Stomach (tissue), 8 donors: ENCODE measurements at regions not wholly inside any gene's neighbourhood (a gene's known extent, or its start where the extent isn't known, plus 50 kb on each side); places are given as distances from the start of the nearest gene placed in this dataset.

ENCODE experiments used
- DNase-seq, 2 donors: peaks; one replicate each; pipeline versions ENCODE4 v3.0.0 to v3.0.0-alpha.2; 2013 to 2019
- H3K27ac ChIP-seq, 5 donors: fragments of 200-600 bp in 4 of 5; sonication (generic) in 4 of 5; one replicate each; pipeline ENCODE4 v1.5.1; 2013 to 2019; ENCODE audit warnings: mild to moderate bottlenecking in 1 of 5, moderate library complexity in 1 of 5
- H3K27me3 ChIP-seq, 3 donors: fragments of 200-600 bp; sonication (generic); one replicate each; pipeline ENCODE4 v1.5.1; 2017 to 2019; ENCODE audit warnings: mixed run types in 1 of 3
- H3K36me3 ChIP-seq, 4 donors: fragments of 200-600 bp; sonication (generic); 1 replicate in 3 of 4; 2 replicates in 1 of 4; pipeline ENCODE4 v1.5.1; 2016 to 2019
- H3K4me1 ChIP-seq, 4 donors: fragments of 200-600 bp; sonication (generic); one replicate each; pipeline ENCODE4 v1.5.1; 2016 to 2019
- H3K4me3 ChIP-seq, 4 donors: fragments of 200-600 bp; sonication (generic) in 3 of 4; one replicate each; pipeline ENCODE4 v1.5.1; 2016 to 2019; ENCODE audit warnings: mild to moderate bottlenecking in 1 of 4
- H3K9me3 ChIP-seq, 4 donors: fragments of 200-600 bp; sonication (generic); one replicate each; pipeline ENCODE4 v1.5.1; 2016 to 2019
- CTCF ChIP-seq, 7 experiments: fragments of 450-650 bp in 4 of 7; fragments of 200-600 bp in 3 of 7; sonication (generic) in 3 of 7; IDR thresholded peaks; one replicate each; pipeline ENCODE4 v1.5.1; 2016 to 2019; ENCODE audit warnings: antibody characterized with exemption in 7 of 7, control low read depth in 2 of 7, mild to moderate bottlenecking in 1 of 7
- EP300 ChIP-seq: sonication (generic); formaldehyde crosslinking; IDR thresholded peaks from one replicate; pipeline ENCODE4 v1.6.1; 2017; ENCODE audit warnings: antibody characterized with exemption
- POLR2A ChIP-seq, 4 donors: fragments of 450-650 bp; IDR thresholded peaks; one replicate each; pipeline ENCODE4 v1.6.1; 2016; ENCODE audit warnings: antibody characterized with exemption in 4 of 4, control low read depth in 2 of 4, mild to moderate bottlenecking in 1 of 4, moderate library complexity in 1 of 4
- POLR2AphosphoS5 ChIP-seq, 3 donors: sonication (generic); formaldehyde crosslinking; IDR thresholded peaks; one replicate each; pipeline ENCODE4 v1.6.1; 2016; ENCODE audit warnings: antibody characterized with exemption in 3 of 3
- WGBS, 5 donors: extraction: QIAGEN DNeasy Blood & Tissue Kit in 3 of 5; methylation state at CpG; one replicate each; pipeline versions ENCODE4 v1.1.5 to v1.1.7; 2013 to 2018; 5-methylcytosine and 5-hydroxymethylcytosine counted together
- intact Hi-C: fragments of 100-400 bp; cut with DNase I; formaldehyde crosslinking; loops from one replicate; pipeline ENCODE4 v1.15.1; 2023; ENCODE audit warnings: low total_unique reads
- donor health status: healthy with polysubstance abuse.
- donor health status: Bipolar disorder and iron deficiency.
- donor health status: healthy.

- intact Hi-C loops: no loop called here
- WGBS, 5 donors: 63 to 81% (median 77%) methylated on average over 4 of the region's 4 CpGs
- TF ChIP-seq EP300 (no peak), CTCF (IDR thresholded peaks at IDR 0.05) (no peak)
These were observed 960.9 kb downstream of the CBLN2 start for GRCh38 chr18:71583252-71583651.

GRCh38 chr18:71554686-71555085 is 989.5 kb downstream of the CBLN2 start:
- Histone ChIP-seq H3K27me3 (no peaks in the 10 kb centered on the region), H3K4me1 (no peaks in the 10 kb centered on the region), H3K4me3 (no peak overlapping the region), H3K36me3 (no peaks in the 10 kb centered on the region), H3K27ac (no peak overlapping the region), H3K9me3 (peaks cover 0 to 25% (median 12%) of the 10 kb centered on the region in 4 donors)
- intact Hi-C loops: no loop called here
- no peak for TF ChIP-seq EP300
- TF ChIP-seq CTCF (IDR thresholded peaks at IDR 0.05): no peak
- TF ChIP-seq POLR2AphosphoS5 (IDR thresholded peaks at IDR 0.05): no peak
- TF ChIP-seq POLR2A (IDR thresholded peaks at IDR 0.05): no peak
- WGBS, 5 donors: 62 to 88% (median 76%) methylated on average over 2 of the region's 2 CpGs
- no peak for DNase-seq

More at GRCh38 chr18:71583252-71583651, 960.9 kb downstream of the CBLN2 start:
- DNase-seq: peak in 1 of 2 donors; percentile 2
- Histone ChIP-seq H3K4me3 (no peak overlapping the region), H3K27ac (no peak overlapping the region), H3K9me3 (peaks cover 0 to 19% (median 1%) of the 10 kb centered on the region in 4 donors), H3K36me3 (no peaks in the 10 kb centered on the region), H3K27me3 (no peaks in the 10 kb centered on the region), H3K4me1 (no peaks in the 10 kb centered on the region)

GRCh38 chr18:71541643-71542042 is 1002.5 kb downstream of the CBLN2 start:
- Histone ChIP-seq H3K27me3 (no peaks in the 10 kb centered on the region), H3K4me3 (no peak overlapping the region), H3K36me3 (no peaks in the 10 kb centered on the region), H3K9me3 (peaks cover 3 to 30% (median 8%) of the 10 kb centered on the region in 4 donors), H3K4me1 (no peaks in the 10 kb centered on the region), H3K27ac (no peak overlapping the region)
- intact Hi-C loops: no loop called here
- WGBS, 5 donors: 67 to 79% (median 75%) methylated on average over 3 of the region's 3 CpGs
- TF ChIP-seq POLR2AphosphoS5 (IDR thresholded peaks at IDR 0.05) (no peak), EP300 (no peak), POLR2A (IDR thresholded peaks at IDR 0.05) (no peak), CTCF (IDR thresholded peaks at IDR 0.05) (no peak)
- DNase-seq: no peak

GRCh38 chr18:71529703-71530303 is 1014.3 kb downstream of the CBLN2 start:
- no peak for DNase-seq
- 50 to 66% (median 58%) methylated on average over 3 of the region's 3 CpGs for WGBS, 5 donors
- no peak overlapping the region for H3K4me3 ChIP-seq
- H3K27me3 ChIP-seq: no peaks in the 10 kb centered on the region
- no peak for TF ChIP-seq POLR2A (IDR thresholded peaks at IDR 0.05)
- TF ChIP-seq POLR2AphosphoS5 (IDR thresholded peaks at IDR 0.05): no peak
- TF ChIP-seq CTCF (IDR thresholded peaks at IDR 0.05): no peak
- no peak for TF ChIP-seq EP300
- H3K4me1 ChIP-seq: no peaks in the 10 kb centered on the region
- H3K36me3 ChIP-seq: no peaks in the 10 kb centered on the region
- intact Hi-C loops: no loop called here
- no peaks in the 10 kb centered on the region for H3K9me3 ChIP-seq
- no peak overlapping the region for H3K27ac ChIP-seq
